ENCODE measurements at regions not wholly inside any gene's neighbourhood (a gene's known extent, or its start where the extent isn't known, plus 50 kb on each side); places are given as distances from the start of the nearest gene placed in this dataset.

DNA sequence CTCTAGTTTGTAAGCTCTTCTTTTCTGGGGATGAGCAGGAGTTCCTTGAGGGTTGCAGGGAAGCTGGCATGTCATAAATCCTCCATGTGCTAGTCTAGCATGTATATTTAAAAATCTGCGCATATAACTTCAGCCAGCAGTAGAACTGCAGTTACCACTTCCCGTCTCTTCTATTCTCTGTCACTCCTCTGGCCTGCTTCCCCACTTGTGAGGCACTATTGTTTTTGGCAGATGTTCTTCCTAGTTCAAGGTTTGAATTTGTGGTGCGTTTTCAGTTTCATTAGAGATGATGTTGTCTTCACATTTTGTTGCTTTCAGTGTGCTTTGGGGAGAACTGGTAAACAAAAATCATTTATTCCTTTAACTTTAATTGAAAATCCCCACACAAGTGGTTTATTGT lies 169.1 kb upstream of the ZPLD1 start:
- in situ Hi-C loops (cut with MboI; ENCODE audit: low sequenced_read_pairs), result no loop called here

DNA sequence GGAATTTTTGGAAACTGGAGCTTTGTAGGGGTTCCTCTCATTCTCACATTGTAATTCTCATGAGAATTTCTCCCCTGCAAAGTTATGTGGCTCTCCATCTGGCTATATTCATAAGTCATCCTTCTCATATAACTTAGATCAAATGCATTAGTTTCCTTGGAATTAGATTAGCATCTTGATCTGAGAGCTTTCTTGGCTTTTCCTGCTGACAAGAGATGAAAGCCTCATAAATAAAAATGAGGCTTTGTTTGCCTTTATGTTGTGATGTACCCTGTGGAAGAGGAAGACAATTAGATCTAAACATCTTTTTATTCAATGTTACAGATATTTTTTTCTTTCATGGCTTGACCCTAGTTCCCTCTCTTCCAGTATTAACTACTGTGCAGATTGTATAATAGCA lies 165.4 kb upstream of the ZPLD1 start:
- in situ Hi-C loops (cut with MboI; ENCODE audit: low sequenced_read_pairs), result no loop called here

DNA sequence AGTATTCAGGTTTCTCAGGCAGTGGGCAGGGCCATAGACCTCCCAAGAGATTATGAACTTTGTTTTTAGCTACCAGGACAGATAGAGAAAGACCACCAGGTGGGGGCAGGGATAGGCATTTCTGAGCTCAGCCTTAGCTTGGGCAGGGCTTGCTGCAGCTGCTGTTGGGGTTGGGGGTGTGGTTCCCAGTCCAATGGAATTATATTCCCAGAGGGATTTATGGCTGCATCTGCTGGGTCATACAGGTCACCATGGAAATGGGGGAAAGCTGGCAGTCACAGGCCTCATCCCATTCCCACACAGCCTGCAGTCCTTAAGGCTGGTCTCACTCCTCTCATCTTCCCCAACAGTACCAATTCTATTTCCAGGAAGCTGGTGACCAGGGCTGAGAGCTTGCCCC lies 144.6 kb upstream of the ZPLD1 start:
- in situ Hi-C loops (cut with MboI; ENCODE audit: low sequenced_read_pairs), result no loop called here

DNA sequence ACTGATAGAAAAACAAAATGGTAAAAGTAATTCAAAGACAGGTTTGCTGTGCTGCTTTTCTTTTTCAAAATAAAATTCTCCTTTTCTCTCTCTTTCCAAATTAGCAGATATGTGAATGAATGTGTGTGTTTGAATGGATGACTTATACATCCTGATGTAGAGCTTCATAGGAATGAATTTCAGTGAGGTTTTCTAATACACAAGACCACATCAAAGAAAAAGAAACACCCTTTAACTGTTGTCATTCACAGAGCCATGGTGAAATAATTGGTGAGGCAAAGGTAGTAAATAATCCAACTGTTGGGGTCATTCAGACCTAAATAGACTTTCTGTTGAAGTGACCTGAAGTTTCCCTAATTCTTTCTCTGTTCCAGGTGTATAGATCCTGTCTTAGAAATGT lies 139.1 kb upstream of the ZPLD1 start:
- in situ Hi-C loops (cut with MboI; ENCODE audit: low sequenced_read_pairs), result no loop called here

DNA sequence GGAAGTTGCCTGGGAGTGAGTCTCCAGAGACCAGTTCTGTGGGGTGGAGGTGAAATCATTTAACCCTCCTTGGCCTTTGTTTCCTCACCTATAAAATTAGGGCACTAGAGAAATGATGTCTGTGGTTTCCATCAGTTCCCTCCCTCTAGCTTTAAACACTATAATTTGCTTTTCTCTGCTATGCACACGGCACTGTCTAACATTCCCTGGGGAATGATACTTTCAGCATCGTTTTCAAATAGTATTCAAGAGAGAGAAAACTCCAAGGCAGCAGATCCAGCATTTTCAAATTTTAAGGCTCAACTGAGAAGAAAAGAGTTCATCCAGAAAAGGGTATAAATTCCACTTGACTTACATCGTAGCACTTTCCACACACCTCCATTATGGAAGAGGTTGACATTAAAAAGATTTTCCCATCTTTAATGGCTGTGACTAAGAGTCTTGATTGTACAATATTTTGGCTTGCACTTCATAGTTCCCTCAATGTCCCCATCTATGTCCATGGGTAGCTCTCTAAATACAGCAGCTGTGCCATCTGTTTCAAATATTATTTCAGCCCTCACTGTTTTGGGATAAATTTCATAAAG lies 137.7 kb upstream of the ZPLD1 start:
- in situ Hi-C loops (cut with MboI; ENCODE audit: low sequenced_read_pairs), result no loop called here

DNA sequence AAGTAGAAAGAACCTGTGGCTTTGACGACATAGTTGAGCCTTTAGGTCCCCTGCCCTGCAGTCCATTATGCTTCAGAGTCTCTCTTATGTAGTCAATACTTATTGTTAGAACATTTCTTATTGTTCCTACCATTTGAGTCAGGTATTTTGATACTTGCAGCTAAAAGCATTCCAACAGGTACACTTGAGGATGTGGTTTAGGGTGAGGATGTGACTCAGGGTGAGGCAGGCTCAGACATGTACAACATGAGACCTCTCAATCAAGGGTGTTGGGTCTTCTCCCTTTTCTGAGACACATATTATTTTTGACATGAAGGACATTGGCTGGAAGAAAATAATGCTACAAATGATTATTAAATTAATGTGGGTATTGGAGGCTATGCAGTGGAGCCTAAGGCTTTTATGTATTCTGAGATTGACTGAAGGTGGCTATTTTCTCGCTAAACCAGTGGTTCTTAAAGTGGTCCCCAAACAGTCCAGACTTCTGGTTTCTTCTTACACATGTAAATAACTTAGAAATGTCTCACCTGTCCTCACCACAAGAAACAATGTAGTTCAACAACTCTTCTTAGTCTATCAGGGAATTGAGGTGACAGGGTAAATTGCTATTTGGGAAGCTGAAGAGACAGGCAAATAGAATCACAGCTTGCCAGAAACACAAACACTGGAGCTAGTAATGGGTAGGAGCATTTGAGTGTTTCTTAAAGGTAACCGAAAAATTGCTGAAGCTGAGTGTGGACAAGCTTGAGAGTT lies 135.5 kb upstream of the ZPLD1 start:
- in situ Hi-C loops (cut with MboI; ENCODE audit: low sequenced_read_pairs), result no loop called here

DNA sequence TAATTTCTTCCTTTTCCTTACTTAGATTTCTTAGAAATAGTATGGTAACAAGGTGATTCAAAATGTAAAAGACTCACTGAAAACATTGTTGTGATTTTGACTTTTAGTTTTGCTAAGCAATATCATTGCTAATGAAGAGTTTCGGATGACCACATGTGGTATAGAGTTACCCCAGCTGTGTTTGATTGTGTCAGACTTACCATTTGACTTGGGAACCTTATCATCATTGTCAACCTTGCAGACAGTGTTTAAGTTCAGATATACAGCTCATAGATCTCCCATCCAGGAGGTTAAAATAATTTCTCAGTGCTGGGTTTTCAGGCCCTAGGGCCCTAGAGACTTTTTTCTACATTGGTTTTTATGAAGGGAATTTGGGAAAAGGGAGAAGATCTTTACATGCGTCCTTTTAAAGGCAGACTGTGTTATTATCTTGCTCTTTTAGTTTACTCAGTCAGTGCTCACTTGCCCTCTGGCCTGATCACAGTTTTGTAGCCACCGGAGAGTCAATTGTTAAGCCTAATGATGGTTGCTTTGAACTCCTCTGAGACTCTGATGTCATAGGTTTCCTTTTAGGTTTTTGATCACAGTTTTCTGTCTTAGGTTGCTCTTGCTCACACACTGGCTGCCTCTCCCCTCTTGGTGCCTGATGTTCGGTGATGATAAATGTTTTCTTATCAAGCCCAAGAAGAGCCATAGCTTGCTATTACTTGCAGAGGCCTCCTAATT lies 133.5 kb upstream of the ZPLD1 start:
- in situ Hi-C loops (cut with MboI; ENCODE audit: low sequenced_read_pairs), result no loop called here

DNA sequence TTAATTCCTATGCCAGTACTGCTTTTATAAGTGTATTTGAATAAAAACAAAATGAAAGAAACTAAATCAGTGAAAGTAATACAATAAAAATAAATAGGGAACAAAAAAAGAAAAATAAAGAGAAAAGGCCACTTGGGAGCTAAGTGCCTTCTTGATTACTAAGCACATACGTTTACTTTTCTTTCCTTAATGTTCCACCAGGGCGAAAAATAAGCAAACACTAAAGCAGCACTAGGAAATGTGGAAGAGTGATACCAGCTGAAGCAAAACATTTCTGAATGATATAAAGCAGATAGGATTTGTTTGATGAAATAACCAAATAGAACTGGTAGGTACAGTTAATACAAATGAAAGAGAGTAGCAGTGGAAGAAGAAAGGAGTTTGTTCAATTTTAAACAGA lies 132.8 kb upstream of the ZPLD1 start:
- in situ Hi-C loops (cut with MboI; ENCODE audit: low sequenced_read_pairs), result no loop called here

DNA sequence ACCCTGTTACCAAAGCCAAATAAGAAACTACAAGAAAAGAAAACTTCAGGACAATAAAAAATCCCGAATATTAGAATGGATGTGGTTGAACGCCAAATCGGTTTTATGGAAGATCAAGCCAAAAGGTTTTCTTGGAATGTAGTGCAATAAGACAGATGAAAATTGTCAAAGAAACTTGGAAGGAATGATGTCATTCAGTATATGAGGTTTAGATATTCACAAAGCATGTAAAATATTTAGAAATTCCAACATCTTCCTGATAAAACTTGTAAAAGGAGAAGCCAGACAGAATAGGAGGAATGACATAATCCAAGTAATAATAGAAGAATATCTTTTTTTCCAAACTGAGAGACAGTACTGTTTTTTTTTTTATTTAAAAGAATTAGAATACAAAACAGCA lies 130.3 kb upstream of the ZPLD1 start:
- in situ Hi-C loops (cut with MboI; ENCODE audit: low sequenced_read_pairs), result no loop called here

DNA sequence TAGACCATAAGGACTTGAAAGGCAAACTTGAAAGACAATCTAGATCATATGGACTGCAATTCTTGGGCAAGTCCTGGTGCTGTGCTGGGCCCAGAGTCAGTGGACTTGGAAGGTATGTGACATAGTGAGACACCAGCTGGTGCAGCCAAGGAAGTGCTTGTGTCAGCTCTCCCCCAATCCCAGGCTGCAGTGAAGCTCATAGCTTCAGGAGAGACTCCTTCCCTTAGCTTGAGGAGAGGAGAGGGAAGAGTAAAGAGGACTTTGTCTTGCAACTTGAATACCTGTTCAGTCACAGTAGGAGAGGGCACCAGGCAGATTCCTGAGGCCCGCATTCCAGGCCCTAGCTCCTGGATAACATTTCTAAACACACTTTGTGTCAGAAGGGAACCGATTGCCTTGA lies 127.4 kb upstream of the ZPLD1 start:
- in situ Hi-C loops (cut with MboI; ENCODE audit: low sequenced_read_pairs), result no loop called here

DNA sequence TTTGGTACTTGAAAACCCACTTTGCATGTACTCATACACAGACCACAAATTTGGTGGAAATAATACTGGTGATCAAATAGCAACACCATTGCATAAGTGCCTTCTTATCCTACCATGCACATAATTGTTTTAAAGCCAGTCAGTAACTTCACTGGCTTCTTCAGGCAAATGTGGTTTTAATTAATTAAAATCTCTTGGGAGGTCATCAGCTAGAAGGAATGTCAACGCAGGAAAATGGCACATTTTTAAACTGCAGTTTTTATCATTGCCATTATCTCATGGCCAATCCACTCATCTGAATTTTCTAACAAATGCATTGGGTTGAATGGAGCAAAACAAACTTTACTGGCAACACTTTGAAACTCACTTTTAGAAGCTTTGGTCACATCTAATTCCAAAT lies 105.7 kb upstream of the ZPLD1 start:
- in situ Hi-C loops (cut with MboI; ENCODE audit: low sequenced_read_pairs), result no loop called here

DNA sequence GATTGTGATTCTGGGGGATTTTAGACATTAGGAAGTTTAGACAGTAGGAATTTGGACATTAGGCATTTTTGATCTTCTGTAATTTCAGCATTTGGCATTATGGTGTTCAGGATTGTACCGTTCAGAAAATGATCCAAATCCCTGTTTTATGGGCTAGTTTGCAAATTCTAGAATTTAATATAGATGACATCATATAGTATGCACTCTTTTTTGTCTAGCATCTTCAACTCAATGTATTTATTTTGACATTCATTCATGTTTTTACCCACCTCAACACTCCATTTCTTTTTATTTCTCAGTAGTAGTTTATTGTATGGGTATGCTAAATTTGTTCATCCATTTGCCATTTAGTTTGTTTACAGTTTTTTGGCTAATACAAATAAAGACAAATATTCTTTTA lies 105.3 kb upstream of the ZPLD1 start:
- in situ Hi-C loops (cut with MboI; ENCODE audit: low sequenced_read_pairs), result no loop called here

DNA sequence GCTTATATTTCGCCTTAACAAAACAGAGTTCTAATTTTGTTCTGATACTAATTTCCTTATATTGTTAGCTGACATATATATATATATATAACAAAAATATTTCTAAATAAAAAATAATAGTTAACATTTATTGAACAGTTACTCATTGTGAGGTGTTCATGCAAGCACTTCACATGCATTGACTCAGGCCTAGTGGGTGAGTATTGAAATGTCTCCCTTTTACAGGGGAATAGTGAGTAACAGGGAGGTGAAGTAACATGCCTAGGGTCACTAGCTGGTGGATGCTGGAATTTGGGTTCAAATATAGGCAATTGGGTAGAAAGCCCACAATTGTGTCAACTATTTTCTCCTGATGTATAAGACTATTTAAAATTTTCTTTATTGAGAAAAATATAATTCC lies 102.6 kb upstream of the ZPLD1 start:
- in situ Hi-C loops (cut with MboI; ENCODE audit: low sequenced_read_pairs), result no loop called here

DNA sequence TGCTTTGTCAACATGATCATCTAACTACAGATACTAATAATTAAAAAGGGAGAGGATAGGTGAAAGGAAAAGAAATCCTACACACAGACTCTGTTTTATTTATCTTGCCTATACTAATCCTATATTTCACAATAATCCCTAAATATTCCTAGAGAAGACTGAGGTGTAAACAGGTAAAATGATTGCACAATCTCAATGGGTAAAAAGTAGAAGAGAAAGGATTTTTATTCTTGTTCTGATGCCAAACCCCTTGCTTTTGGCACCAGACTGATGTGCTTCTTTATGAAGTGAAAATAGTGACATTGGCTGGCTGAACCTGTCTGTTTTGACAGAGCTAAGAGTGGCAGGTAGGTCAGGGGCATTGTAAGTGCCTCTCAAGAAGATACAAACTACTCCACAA lies 101.9 kb upstream of the ZPLD1 start:
- in situ Hi-C loops (cut with MboI; ENCODE audit: low sequenced_read_pairs), result no loop called here

DNA sequence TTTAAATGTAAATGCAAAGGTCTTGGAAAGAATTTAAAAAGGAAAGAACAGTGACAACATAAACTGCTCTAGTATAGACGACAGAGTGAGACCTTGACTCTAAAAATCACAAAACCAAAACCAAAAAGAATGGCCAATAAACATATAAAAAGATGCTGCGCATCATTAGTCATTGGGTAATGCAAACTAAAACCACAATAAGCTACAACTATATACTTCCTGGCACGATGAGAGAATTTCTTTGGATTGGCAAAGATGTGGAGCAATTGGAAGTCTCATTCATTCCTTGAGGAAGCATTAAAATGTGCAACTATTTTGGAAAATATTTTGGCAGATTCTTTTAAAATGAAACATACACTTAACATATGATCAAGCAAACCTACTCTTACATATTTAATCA lies 98.7 kb upstream of the ZPLD1 start:
- in situ Hi-C loops (cut with MboI; ENCODE audit: low sequenced_read_pairs), result no loop called here

DNA sequence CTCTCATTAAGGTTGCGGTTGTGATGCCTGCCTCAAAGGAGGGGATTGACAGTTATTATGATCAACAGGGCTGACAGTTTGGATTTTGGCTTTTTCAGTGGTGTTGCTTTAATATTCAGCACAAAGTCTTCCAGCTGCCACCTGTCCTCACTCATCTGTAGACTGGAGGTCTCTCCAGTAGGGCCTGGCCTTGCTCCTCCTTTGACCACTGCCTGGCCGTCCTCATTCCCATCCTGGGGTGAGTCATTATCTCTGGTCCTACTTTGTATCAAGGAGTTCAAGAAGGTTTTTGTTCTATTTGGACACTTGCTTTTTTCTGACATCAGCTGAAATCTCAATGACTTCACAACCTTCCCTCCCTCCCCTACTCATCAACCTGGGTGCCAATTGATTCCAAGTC lies 95.1 kb upstream of the ZPLD1 start:
- in situ Hi-C loops (cut with MboI; ENCODE audit: low sequenced_read_pairs), result no loop called here

DNA sequence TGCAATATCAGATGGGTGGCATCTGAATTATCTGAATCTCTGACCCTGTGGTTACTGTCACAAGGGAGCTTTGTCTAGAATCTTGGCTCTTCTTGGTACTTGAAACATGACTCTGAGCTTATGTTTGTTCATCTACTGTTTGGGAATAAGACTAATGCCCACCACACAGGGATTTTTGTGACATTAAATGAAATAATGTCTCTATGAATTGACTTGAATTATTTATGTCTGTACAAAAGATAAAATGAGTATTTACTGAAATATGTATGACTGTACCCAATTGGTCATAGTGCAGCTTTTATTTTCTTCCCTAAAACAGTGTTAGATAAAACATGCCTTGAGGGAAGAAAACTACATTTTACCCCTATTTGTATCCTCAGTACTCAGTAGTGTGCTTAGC lies 87.9 kb upstream of the ZPLD1 start:
- in situ Hi-C loops (cut with MboI; ENCODE audit: low sequenced_read_pairs), result no loop called here

DNA sequence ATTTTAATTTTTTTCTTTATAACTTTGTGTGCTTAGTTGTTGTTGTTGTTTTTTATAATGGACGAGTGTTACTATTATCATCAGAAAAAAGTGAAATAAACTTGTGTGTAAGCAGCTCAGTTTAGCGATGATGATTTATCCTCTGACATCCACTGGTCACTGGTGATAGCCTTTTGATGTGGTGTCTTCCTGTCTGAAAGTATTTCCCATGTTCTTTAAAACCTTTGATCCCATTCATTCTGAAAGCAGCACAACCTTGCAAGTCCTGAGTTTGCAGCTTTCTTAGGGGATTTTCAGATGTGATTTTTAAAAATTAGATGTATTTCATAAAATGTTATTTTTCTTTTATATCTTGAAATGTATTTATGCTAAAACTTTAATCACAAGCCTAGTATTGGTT lies 85.9 kb upstream of the ZPLD1 start:
- in situ Hi-C loops (cut with MboI; ENCODE audit: low sequenced_read_pairs), result no loop called here

DNA sequence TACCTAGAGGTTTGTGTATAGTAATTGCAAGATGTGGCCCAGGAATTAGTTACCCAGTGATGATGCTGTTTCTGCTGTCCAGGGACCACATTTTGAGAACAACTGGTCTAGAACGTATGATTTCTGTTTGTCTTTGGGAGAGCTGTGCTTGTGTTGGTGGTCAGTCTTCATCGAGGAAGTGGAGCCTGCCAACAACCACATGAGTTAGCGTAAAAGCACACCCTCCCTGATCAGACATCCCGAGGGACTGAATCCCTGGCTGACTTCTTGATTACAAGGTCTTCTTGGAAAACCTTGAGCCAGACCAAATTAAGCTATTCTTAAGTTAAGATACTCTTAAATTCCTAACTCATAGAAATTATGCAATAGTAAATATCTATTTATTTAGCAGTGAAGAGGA lies 81.7 kb upstream of the ZPLD1 start:
- in situ Hi-C loops (cut with MboI; ENCODE audit: low sequenced_read_pairs), result no loop called here

DNA sequence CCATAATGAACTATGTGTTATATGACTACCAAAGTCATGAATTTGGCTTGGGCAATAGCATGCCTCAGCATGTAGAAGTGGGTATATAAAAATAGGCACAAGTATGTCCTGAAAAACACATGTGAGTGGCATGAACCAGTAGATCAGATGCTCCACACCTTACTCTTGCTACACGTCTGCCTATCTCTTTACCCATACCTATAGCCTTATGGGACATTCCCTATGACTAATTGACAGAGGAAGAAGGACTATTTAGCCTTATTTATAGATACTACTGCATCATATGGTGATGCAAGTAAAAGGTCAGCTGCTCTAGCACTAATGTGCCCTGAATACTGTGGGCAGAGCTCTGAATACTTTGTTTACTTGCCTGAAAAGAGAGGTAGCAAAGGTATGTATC lies 81.0 kb upstream of the ZPLD1 start:
- in situ Hi-C loops (cut with MboI; ENCODE audit: low sequenced_read_pairs), result no loop called here

DNA sequence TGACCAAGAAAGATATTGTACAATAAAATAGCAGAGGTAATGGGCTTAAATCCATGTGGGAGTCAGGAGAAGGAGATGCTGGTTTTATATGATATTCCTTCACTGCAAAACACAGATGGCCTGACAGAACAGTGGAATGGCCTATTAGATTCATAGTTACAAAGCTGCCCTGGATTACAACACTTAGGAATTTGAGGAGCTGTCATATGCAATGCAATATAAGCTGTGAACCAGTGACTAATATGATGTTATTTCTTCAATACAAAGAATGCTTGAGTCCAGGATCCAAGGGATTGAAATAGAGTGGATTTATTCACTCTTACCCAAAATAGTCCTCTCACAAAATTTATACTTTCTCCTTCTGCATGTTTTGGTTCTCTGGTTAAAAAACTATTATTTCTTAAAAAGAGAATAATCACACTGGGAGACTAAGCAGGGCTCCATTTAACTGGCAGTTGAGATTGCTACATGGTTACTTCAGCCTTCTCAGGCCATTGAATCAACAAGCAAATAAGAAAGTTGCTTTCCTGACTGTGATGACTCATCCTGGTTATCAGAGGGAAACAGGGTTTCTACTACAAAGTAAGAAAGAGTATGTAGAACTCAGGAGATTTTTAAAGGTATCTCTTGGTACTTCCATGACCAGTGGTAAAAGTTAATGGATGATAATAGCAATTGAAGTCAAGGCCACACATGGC lies 79.8 kb upstream of the ZPLD1 start:
- in situ Hi-C loops (cut with MboI; ENCODE audit: low sequenced_read_pairs), result no loop called here

DNA sequence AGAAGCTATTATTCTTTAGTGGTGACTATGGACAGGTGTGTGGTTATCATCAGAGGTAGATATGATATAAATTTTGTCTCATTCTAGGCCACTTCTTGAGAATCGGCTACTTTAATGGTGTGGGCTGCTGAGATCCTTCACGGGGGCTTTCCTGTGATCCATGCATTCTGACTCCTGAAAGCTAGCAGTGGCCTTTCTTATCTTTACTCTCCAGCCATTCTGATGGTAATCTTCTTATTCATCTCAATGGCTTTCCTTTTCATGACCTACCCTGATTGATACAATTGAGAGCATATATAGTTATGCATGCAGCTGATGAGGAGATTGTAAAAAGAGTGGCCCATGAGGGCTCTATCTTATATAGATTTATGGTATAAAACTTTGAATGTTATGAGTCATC lies 78.3 kb upstream of the ZPLD1 start:
- in situ Hi-C loops (cut with MboI; ENCODE audit: low sequenced_read_pairs), result no loop called here
